ENCODE measurements at regions not wholly inside any gene's neighbourhood (a gene's known extent, or its start where the extent isn't known, plus 50 kb on each side); places are given as distances from the start of the nearest gene placed in this dataset.

- DNase-seq (ENCODE audit: low read depth, low spot score) = no peak
- no peak for TF ChIP-seq CTCF (IDR thresholded peaks at IDR 0.05; ENCODE audit: low read depth, low read length)
- in situ Hi-C loops (cut with HindIII; ENCODE audit: low sequenced_read_pairs) = no loop called here
- no peak overlapping the region for H3K4me3 ChIP-seq (ENCODE audit: low read depth, low read length)
Observed at GRCh38 chr3:33919312-33920120, 121.1 kb downstream of the PDCD6IP start.

DNA sequence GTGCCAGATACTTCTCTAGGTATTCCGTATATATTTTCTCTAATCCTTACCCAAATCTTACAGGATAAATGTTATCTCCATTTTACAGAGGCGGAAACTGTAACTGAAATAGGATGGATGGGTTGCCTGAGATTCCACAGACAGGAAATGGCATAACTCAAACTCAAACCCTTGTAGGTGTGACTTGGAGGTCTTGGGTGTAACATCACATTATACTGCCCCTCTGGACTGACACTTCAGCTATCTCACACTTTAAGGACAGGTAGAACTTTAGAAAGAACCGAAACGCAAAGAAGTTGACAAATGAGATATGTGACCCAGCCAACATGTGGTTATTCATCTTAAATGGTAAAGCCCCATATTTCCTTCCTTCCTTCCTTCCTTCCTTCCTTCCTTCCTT, 122.1 kb downstream of the PDCD6IP start:
- DNase-seq (ENCODE audit: low read depth, low spot score) = no peak
- in situ Hi-C loops (cut with HindIII; ENCODE audit: low sequenced_read_pairs) = no loop called here
- H3K4me3 ChIP-seq (ENCODE audit: low read depth, low read length) = no peak overlapping the region
- no peak for TF ChIP-seq CTCF (IDR thresholded peaks at IDR 0.05; ENCODE audit: low read depth, low read length)

DNA sequence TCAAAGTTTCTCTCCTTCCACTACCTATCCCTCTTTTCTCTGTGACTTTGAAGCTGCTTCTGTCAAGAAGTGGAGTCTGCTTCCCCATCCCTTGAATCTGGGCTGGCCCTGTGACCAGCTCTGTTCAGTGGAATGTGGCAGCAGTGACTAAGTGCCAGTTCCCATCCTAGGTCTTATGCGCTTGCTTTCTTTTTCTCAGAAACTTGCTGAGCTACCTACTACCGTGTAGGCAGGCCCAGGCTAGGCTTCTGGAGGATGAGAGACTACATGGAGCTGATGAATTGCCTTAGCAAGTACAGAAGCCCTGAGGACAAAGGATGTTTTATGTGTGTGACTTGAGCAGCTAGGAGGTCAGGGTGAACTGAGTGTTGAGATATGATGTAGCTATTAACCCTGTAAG, 123.2 kb downstream of the PDCD6IP start:
- TF ChIP-seq CTCF (IDR thresholded peaks at IDR 0.05; ENCODE audit: low read depth, low read length) = no peak
- DNase-seq (ENCODE audit: low read depth, low spot score) = no peak
- H3K4me3 ChIP-seq (ENCODE audit: low read depth, low read length) = no peak overlapping the region

DNA sequence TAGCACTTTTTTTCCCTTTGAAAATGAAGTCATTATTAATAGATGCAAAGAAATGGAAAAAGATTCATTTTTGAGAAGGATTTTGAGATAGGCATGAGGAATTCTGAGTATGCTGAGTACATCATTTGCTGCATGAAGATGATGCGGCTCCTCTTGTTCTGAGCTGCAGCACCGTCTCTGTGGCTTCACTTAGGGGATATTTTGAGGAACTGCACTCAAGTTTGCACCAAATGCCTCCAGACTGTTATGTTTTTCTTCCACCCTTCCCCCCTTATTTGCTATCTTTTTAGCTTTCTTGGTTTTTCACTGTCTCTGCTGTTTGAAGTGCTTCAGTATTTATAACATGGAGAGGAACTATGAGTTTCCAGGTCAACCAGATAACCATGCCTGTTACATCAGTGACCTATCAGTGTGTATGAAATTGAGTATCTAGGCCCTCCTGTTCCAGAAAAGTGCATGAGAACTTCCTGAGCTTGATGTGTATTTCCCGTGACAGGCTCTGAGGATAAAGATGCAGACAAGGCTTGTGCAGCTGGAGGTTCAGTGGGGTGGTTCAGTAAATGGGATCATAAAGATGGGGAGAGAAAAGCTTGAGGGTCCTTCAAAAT, 128.7 kb downstream of the PDCD6IP start:
- no peak for TF ChIP-seq CTCF (IDR thresholded peaks at IDR 0.05; ENCODE audit: low read depth, low read length)
- in situ Hi-C loops (cut with HindIII; ENCODE audit: low sequenced_read_pairs) = no loop called here
- no peak overlapping the region for H3K4me3 ChIP-seq (ENCODE audit: low read depth, low read length)
- no peak for DNase-seq (ENCODE audit: low read depth, low spot score)

More for the DNA sequence above, 123.2 kb downstream of the PDCD6IP start:
- in situ Hi-C loops (cut with HindIII; ENCODE audit: low sequenced_read_pairs) = no loop called here

GRCh38 chr3:33929813-33930212, 131.4 kb downstream of the PDCD6IP start:
- no peak for DNase-seq (ENCODE audit: low read depth, low spot score)
- in situ Hi-C loops (cut with HindIII; ENCODE audit: low sequenced_read_pairs) = no loop called here
- no peak for TF ChIP-seq CTCF (IDR thresholded peaks at IDR 0.05; ENCODE audit: low read depth, low read length)
- no peak overlapping the region for H3K4me3 ChIP-seq (ENCODE audit: low read depth, low read length)

DNA sequence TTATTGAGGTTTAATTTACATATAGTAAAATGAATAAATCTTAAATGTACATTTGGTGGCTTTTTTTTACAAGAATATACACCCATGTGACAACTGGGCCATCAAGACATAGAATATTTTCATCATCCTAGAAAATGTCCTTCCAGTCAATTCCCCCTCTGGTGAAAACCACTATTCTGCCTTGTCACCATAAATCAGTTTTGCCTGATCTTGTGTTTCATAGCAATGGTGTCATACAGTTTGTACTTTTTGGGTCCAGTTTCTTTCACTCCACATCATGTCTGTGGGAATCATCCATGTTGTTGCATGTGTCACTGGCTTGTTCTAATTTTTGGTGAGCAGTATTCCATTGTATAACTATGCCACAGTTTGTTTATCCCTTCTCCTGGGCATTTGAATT, 133.1 kb downstream of the PDCD6IP start:
- no peak overlapping the region for H3K4me3 ChIP-seq (ENCODE audit: low read depth, low read length)
- in situ Hi-C loops (cut with HindIII; ENCODE audit: low sequenced_read_pairs) = no loop called here
- TF ChIP-seq CTCF (IDR thresholded peaks at IDR 0.05; ENCODE audit: low read depth, low read length) = no peak
- no peak for DNase-seq (ENCODE audit: low read depth, low spot score)
